Astrocyte of the spinal cord (primary cell): ENCODE measurements at regions not wholly inside any gene's neighbourhood (a gene's known extent, or its start where the extent isn't known, plus 50 kb on each side); places are given as distances from the start of the nearest gene placed in this dataset.

Experiments
- DNase-seq: peaks from one replicate; pipeline ENCODE4 v3.0.0; 2011; ENCODE audit warnings: low read depth, low spot score
- H3K4me3 ChIP-seq: 2 replicates; pipeline ENCODE4 v1.5.1; 2011; ENCODE audit warnings: low read depth, mild to moderate bottlenecking, low read length, moderate library complexity
- in situ Hi-C: cut with HindIII; loops from 2 replicates; pipeline ENCODE4 v1.10.0; 2017; ENCODE audit warnings: low sequenced_read_pairs
- TF ChIP-seq, protein P1 (sequence below): IDR thresholded peaks from 2 replicates; pipeline ENCODE4 v1.5.1; 2012; ENCODE audit warnings: low read depth, mild to moderate bottlenecking, low read length, inconsistent platforms

GRCh38 chr1:117678246-117678977 is 72.6 kb downstream of the TENT5C start:
- DNase-seq = no peak

GRCh38 chr1:117679299-117679698 is 73.5 kb downstream of the TENT5C start:
- no peak for DNase-seq
- TF ChIP-seq, protein P1, sequence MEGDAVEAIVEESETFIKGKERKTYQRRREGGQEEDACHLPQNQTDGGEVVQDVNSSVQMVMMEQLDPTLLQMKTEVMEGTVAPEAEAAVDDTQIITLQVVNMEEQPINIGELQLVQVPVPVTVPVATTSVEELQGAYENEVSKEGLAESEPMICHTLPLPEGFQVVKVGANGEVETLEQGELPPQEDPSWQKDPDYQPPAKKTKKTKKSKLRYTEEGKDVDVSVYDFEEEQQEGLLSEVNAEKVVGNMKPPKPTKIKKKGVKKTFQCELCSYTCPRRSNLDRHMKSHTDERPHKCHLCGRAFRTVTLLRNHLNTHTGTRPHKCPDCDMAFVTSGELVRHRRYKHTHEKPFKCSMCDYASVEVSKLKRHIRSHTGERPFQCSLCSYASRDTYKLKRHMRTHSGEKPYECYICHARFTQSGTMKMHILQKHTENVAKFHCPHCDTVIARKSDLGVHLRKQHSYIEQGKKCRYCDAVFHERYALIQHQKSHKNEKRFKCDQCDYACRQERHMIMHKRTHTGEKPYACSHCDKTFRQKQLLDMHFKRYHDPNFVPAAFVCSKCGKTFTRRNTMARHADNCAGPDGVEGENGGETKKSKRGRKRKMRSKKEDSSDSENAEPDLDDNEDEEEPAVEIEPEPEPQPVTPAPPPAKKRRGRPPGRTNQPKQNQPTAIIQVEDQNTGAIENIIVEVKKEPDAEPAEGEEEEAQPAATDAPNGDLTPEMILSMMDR = no peak
- H3K4me3 ChIP-seq = no peak overlapping the region
- in situ Hi-C loops = no loop called here

More at GRCh38 chr1:117678246-117678977, 72.6 kb downstream of the TENT5C start:
- in situ Hi-C loops = no loop called here
- no peak overlapping the region for H3K4me3 ChIP-seq
- TF ChIP-seq, protein P1 = no peak

GRCh38 chr1:117679868-117680267 is 74.0 kb downstream of the TENT5C start:
- DNase-seq = no peak
- TF ChIP-seq, protein P1 = no peak

DNA sequence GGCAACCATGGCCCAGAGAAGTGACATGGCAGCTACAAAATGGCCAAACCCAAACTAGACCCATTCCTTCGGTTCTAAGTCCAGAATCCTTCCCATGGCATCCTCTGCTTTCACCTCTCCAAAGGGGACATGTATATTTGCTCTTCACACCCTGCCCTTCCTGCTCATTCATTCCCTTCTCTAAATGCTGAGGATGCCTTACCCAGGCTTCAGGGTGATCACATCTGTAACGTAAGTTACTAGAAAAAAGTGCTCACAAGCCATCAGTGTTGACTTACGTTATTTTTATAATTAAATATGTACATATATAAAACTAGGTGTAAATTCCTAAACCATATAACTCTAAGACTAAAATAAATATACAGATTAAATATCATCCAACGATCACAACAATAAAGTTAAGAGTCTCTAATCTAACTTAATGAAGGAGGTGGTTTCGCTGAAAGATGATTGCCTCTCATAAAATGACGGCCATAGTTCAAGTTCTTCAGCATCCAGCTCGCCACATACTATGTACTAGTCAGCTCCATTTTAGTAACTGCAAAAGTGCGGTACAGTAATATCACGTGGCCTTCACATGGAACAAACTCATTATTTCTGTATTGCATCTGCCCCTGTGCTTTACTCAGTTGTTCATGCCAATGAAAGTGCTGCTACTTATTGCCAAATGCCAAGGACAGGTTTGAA is 74.6 kb downstream of the TENT5C start:
- TF ChIP-seq, protein P1 = no peak
- DNase-seq = no peak
- no peak overlapping the region for H3K4me3 ChIP-seq
- in situ Hi-C loops = no loop called here

More at GRCh38 chr1:117679868-117680267, 74.0 kb downstream of the TENT5C start:
- in situ Hi-C loops = no loop called here
- H3K4me3 ChIP-seq = no peak overlapping the region

DNA sequence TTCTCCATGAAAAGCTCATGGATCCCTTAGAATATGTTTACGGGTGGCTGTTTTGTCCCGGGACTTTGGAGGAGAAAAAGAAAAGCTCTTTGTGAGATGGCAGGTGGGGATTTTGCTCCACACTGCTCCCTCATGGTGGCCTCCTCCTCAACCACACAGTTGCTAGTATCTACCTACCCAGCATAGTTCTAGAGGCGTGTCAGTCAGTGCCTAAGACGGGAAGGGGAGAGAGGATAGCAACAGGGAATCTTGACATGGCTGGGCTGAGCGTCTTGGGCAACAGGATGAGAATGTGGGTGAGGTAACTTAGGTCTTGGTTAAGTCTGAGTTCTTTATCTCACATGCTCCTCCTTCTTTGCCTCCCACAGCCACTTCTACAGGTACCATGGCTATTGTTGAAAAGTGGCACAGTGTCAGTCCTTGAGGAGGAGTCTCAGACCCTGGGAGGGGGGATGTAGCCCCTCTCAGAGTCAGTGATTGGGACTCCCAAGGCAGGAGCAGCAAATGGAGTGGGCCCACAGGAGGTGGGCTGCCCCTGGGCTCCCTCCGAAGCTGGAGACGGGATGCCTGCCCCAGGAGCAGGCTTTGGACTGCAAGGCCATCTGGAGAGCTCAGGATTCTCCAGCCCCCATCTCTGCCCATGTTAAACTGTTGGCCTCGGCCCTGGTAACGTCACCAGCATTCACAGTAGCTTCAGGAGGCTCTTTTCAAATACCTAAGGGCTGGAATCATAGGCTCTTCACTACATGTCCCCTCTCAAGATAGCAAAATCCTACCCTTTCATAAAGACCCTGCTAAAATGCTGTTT is 75.4 kb downstream of the TENT5C start:
- H3K4me3 ChIP-seq = no peak overlapping the region
- no peak for DNase-seq
- TF ChIP-seq, protein P1 = no peak
- in situ Hi-C loops = no loop called here

DNA sequence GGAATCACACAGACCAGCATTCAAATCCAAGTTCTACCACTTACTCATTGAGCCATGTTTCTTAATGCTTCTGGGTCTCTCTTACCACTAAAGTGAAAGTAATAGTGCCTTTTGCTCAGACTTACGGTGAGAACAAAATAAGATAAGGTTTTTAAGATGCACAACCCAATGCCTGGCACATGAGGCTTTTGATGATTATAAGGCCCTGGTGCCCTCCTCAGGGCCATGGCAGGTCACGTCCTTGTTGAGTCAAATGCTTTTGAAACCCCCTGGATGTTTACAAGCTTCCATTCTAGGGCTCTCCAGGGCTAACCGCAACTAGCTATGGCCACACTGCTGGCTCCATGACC is 76.0 kb downstream of the TENT5C start:
- TF ChIP-seq, protein P1 = no peak
- H3K4me3 ChIP-seq = no peak overlapping the region
- no peak for DNase-seq
- in situ Hi-C loops = no loop called here
